Stomach (tissue), 8 donors: ENCODE measurements at regions not wholly inside any gene's neighbourhood (a gene's known extent, or its start where the extent isn't known, plus 50 kb on each side); places are given as distances from the start of the nearest gene placed in this dataset.
A peak's percentile ranks its signal among the peaks of the same experiment; 100 is the strongest.

Experiments
- DNase-seq, 2 donors: peaks; one replicate each; pipeline versions ENCODE4 v3.0.0 to v3.0.0-alpha.2; 2013 to 2019
- H3K27ac ChIP-seq, 5 donors: fragments of 200-600 bp in 4 of 5; sonication (generic) in 4 of 5; one replicate each; pipeline ENCODE4 v1.5.1; 2013 to 2019; ENCODE audit warnings: mild to moderate bottlenecking in 1 of 5, moderate library complexity in 1 of 5
- H3K27me3 ChIP-seq, 3 donors: fragments of 200-600 bp; sonication (generic); one replicate each; pipeline ENCODE4 v1.5.1; 2017 to 2019; ENCODE audit warnings: mixed run types in 1 of 3
- H3K36me3 ChIP-seq, 4 donors: fragments of 200-600 bp; sonication (generic); 1 replicate in 3 of 4; 2 replicates in 1 of 4; pipeline ENCODE4 v1.5.1; 2016 to 2019
- H3K4me1 ChIP-seq, 4 donors: fragments of 200-600 bp; sonication (generic); one replicate each; pipeline ENCODE4 v1.5.1; 2016 to 2019
- H3K4me3 ChIP-seq, 4 donors: fragments of 200-600 bp; sonication (generic) in 3 of 4; one replicate each; pipeline ENCODE4 v1.5.1; 2016 to 2019; ENCODE audit warnings: mild to moderate bottlenecking in 1 of 4
- H3K9me3 ChIP-seq, 4 donors: fragments of 200-600 bp; sonication (generic); one replicate each; pipeline ENCODE4 v1.5.1; 2016 to 2019
- EP300 ChIP-seq: sonication (generic); formaldehyde crosslinking; IDR thresholded peaks from one replicate; pipeline ENCODE4 v1.6.1; 2017; ENCODE audit warnings: antibody characterized with exemption
- POLR2A ChIP-seq, 4 donors: fragments of 450-650 bp; IDR thresholded peaks; one replicate each; pipeline ENCODE4 v1.6.1; 2016; ENCODE audit warnings: antibody characterized with exemption in 4 of 4, control low read depth in 2 of 4, mild to moderate bottlenecking in 1 of 4, moderate library complexity in 1 of 4
- POLR2AphosphoS5 ChIP-seq, 3 donors: sonication (generic); formaldehyde crosslinking; IDR thresholded peaks; one replicate each; pipeline ENCODE4 v1.6.1; 2016; ENCODE audit warnings: antibody characterized with exemption in 3 of 3
- WGBS, 5 donors: extraction: QIAGEN DNeasy Blood & Tissue Kit in 3 of 5; methylation state at CpG; one replicate each; pipeline versions ENCODE4 v1.1.5 to v1.1.7; 2013 to 2018; 5-methylcytosine and 5-hydroxymethylcytosine counted together
- intact Hi-C: fragments of 100-400 bp; cut with DNase I; formaldehyde crosslinking; loops from one replicate; pipeline ENCODE4 v1.15.1; 2023; ENCODE audit warnings: low total_unique reads
- TF ChIP-seq, protein P1 (sequence below), 7 experiments: fragments of 450-650 bp in 4 of 7; fragments of 200-600 bp in 3 of 7; sonication (generic) in 3 of 7; IDR thresholded peaks; one replicate each; pipeline ENCODE4 v1.5.1; 2016 to 2019; ENCODE audit warnings: antibody characterized with exemption in 7 of 7, control low read depth in 2 of 7, mild to moderate bottlenecking in 1 of 7
- donor health status: healthy with polysubstance abuse.
- donor health status: Bipolar disorder and iron deficiency.
- donor health status: healthy.

DNA sequence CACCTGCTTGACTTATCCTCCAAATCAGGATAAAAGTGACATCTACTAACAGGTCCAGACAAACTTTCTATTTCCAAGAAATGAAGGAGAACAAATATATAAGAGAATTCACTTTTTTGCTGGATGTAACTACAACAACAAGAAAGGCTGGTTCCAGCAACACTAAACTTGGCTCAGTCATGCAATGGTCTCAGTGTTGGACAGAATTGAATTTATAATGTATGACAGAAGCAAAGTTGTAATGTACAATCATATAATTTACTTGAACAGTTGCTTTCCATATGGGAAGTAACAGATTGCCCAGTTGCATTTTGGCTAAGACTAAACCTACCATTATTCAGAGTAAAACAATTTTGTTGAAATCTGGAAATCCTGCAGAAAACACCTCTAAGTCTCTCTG lies 183.3 kb upstream of the INTU start:
- H3K4me3 ChIP-seq: no peak overlapping the region
- H3K27me3 ChIP-seq: no peaks in the 10 kb centered on the region
- H3K36me3 ChIP-seq: no peaks in the 10 kb centered on the region
- TF ChIP-seq EP300: no peak
- TF ChIP-seq POLR2A (IDR thresholded peaks at IDR 0.05): no peak
- TF ChIP-seq, protein P1, sequence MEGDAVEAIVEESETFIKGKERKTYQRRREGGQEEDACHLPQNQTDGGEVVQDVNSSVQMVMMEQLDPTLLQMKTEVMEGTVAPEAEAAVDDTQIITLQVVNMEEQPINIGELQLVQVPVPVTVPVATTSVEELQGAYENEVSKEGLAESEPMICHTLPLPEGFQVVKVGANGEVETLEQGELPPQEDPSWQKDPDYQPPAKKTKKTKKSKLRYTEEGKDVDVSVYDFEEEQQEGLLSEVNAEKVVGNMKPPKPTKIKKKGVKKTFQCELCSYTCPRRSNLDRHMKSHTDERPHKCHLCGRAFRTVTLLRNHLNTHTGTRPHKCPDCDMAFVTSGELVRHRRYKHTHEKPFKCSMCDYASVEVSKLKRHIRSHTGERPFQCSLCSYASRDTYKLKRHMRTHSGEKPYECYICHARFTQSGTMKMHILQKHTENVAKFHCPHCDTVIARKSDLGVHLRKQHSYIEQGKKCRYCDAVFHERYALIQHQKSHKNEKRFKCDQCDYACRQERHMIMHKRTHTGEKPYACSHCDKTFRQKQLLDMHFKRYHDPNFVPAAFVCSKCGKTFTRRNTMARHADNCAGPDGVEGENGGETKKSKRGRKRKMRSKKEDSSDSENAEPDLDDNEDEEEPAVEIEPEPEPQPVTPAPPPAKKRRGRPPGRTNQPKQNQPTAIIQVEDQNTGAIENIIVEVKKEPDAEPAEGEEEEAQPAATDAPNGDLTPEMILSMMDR (IDR thresholded peaks at IDR 0.05): no peak
- no peak for TF ChIP-seq POLR2AphosphoS5 (IDR thresholded peaks at IDR 0.05)
- intact Hi-C loops: no loop called here
- no peaks in the 10 kb centered on the region for H3K9me3 ChIP-seq
- no peaks in the 10 kb centered on the region for H3K4me1 ChIP-seq
- H3K27ac ChIP-seq: no peak overlapping the region
- peak in 1 of 2 donors; percentile 36 for DNase-seq

DNA sequence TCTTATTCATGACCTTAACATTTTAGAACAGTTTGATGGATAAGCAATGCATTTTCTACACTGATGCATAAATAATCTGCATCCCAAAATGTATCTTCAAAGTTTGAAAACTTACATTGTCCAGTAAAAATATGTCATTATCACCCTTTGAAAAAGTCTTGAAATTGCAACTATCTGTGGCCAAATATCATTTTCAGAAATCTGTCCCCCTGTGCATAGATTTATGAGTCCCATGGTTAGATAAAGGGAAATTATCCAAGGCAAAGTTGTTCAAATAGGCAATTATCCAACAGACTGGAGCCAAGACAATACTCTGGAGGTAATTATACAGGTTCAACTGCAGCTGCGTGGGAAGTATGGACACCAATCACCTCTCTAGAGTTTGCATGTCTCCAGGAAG lies 182.5 kb upstream of the INTU start:
- H3K27ac ChIP-seq: no peak overlapping the region
- H3K4me3 ChIP-seq: no peak overlapping the region
- WGBS, 5 donors: 47 to 75% (median 62%) methylated on average over 1 of the region's 1 CpG
- H3K4me1 ChIP-seq: no peaks in the 10 kb centered on the region
- no peaks in the 10 kb centered on the region for H3K27me3 ChIP-seq
- no peaks in the 10 kb centered on the region for H3K36me3 ChIP-seq
- intact Hi-C loops: no loop called here
- H3K9me3 ChIP-seq: no peaks in the 10 kb centered on the region
- TF ChIP-seq POLR2A (IDR thresholded peaks at IDR 0.05) (no peak), EP300 (no peak), POLR2AphosphoS5 (IDR thresholded peaks at IDR 0.05) (no peak)
- TF ChIP-seq, protein P1 (IDR thresholded peaks at IDR 0.05): no peak
- DNase-seq: no peak

DNA sequence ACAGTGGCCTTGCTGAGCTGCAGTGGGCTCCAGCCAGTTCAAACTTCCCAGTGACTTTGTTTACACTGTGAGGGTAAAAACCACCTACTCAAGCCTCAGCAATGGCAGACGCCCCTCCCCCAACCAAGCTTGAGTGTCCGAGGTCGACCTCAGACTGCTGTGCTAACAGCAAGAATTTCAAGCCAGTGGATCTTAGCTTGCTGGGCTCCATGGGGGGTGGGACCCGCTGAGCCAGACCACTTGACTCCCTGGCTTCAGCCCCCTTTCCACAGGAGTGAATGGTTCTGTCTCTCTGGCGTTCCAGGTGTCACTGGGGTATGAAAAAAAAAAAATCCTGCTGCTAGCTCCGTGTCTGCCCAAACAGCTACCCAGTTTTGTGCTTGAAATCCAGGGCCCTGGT lies 168.9 kb upstream of the INTU start:
- no peak for DNase-seq
- Histone ChIP-seq H3K4me1 (no peaks in the 10 kb centered on the region), H3K36me3 (no peaks in the 10 kb centered on the region), H3K27me3 (no peaks in the 10 kb centered on the region), H3K27ac (no peak overlapping the region), H3K9me3 (no peaks in the 10 kb centered on the region), H3K4me3 (no peak overlapping the region)
- intact Hi-C loops: no loop called here
- WGBS, 5 donors: 25 to 41% (median 37%) methylated on average over 6 of the region's 6 CpGs
- TF ChIP-seq, protein P1 (IDR thresholded peaks at IDR 0.05): no peak
- TF ChIP-seq POLR2AphosphoS5 (IDR thresholded peaks at IDR 0.05): no peak
- TF ChIP-seq EP300: no peak
- TF ChIP-seq POLR2A (IDR thresholded peaks at IDR 0.05): no peak

DNA sequence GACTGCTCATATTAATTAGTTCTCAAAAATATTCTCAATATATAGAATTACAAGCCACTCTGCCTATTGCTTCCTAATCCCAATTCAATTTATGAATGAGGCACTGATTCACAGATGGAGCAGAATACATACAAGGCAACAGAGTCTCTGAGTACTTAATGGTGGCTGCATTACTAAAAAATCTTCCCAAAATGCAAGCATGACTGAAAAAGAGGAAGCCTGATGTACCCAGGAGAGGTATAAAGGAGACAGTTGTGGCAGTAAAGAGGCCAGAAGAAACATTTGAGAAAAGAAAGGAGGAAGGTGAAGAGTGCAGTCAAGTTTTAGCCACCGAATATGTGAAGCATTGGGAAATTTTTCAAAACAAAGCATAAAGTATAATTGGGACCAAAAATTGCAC lies 163.2 kb upstream of the INTU start:
- Histone ChIP-seq H3K27me3 (no peaks in the 10 kb centered on the region), H3K27ac (no peak overlapping the region), H3K4me1 (no peaks in the 10 kb centered on the region), H3K36me3 (no peaks in the 10 kb centered on the region), H3K9me3 (peaks cover 0 to 6% (median 0%) of the 10 kb centered on the region in 4 donors), H3K4me3 (no peak overlapping the region)
- intact Hi-C loops: no loop called here
- no peak for DNase-seq
- 71 to 90% (median 88%) methylated on average over 1 of the region's 1 CpG for WGBS, 5 donors
- TF ChIP-seq POLR2AphosphoS5 (IDR thresholded peaks at IDR 0.05) (no peak), POLR2A (IDR thresholded peaks at IDR 0.05) (no peak), EP300 (no peak)
- TF ChIP-seq, protein P1 (IDR thresholded peaks at IDR 0.05): no peak
